RWPE1 (cell line): ENCODE measurements at regions not wholly inside any gene's neighbourhood (a gene's known extent, or its start where the extent isn't known, plus 50 kb on each side); places are given as distances from the start of the nearest gene placed in this dataset.
"Not testable (repeated sequence)": the region's sequence is repeated elsewhere in the genome, so short reads cannot be mapped to it uniquely, and the experiment has no call there.

Experiments
- CTCF ChIA-PET: fragments of 350-600 bp; sonication (Branson Sonifier 250); formaldehyde crosslinking; extraction: SDS; loops from one replicate; lab custom pipeline; 2021; lab: Yijun Ruan, JAX
- POLR2A ChIA-PET: fragments of 400-600 bp; formaldehyde crosslinking; extraction: SDS; loops from one replicate; lab custom pipeline; 2020; ENCODE audit warnings: antibody characterized with exemption; ENCODE audit not compliant: low non-redundant PET; lab: Yijun Ruan, JAX
- DNase-seq: peaks from one replicate; pipeline ENCODE4 v3.0.0; 2012; ENCODE audit warnings: low spot score
- H3K27ac ChIP-seq: fragments of 450-650 bp; 2 replicates; pipeline ENCODE4 v1.5.1; 2017
- CTCF ChIP-seq: fragments of 450-650 bp; conservative IDR thresholded peaks from 2 replicates; pipeline ENCODE4 v1.5.1; 2017; ENCODE audit warnings: low read depth, mild to moderate bottlenecking

- no peak overlapping the region for H3K27ac ChIP-seq
- DNase-seq, result no peak
- ChIA-PET POLR2A (no interaction called here), CTCF (no interaction called here)
- no peak for TF ChIP-seq CTCF
These were observed 134.0 kb downstream of the LRIG2 start for GRCh38 chr1:113207019-113207418.

DNA sequence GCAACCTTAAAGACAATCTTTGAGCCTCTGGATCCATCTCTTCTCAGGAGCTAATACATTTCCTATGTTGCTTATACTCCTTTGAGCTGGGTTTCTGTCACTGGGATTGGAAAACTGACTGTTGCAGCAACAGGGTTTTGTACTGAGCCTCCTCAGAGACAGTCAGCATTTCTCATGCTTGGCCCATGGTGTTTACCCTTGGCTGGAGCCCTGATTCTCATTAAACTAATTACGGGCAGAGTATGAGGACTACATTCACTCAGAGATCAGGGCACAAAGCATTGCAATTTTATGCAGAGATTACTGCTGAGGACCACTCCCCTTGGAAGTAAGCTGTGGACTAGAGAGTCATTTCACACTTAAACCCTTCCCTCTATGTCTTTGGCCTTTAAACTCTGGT, 134.5 kb downstream of the LRIG2 start:
- ChIA-PET POLR2A (no interaction called here), CTCF (no interaction called here)
- no peak overlapping the region for H3K27ac ChIP-seq
- TF ChIP-seq CTCF, result no peak
- DNase-seq, result no peak

DNA sequence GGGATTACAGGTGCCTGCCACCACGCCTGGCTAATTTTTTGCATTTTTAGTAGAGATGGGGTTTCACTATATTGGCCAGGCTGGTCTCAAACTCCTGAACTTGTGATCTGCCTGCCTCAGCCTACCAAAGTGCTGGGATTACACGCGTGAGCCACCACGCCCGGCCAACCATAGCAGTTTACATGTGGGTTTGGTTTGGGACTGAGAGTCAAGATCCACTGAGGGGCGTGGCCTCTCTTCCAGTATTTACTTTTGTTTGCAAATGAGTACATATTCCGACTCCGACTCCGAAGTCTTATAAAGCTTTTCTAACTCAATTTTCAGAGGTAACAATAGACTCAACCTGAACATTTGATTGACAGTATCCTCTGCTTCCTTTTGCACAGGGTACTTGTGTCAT, 135.4 kb downstream of the LRIG2 start:
- DNase-seq, POLR2A ChIA-PET, H3K27ac ChIP-seq, CTCF ChIA-PET: not testable (repeated sequence)

DNA sequence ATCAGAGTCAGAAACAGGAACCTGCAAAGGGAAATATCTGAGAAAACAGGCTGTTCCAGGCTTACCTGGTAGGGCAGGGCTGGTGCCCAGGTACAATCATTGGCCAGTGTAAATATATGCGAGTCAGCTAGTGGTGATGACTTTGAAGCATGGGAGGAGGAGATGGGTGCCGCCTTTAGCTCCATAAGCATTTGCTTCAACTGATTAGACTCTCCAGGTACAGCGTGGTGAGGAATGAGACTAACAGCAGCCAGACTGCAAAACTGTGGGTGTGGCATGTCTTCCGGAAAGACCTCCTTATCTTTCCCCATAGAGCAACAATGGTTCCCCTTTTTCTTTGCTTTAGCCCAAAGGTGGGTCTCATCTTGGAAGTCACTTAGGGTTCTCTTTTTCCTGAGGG, 137.2 kb downstream of the LRIG2 start:
- ChIA-PET CTCF (no interaction called here), POLR2A (interaction anchor here (0.6 kb wide), 1 partner anchor 201 kb away, joined by 4 read pairs; no protein-coding TSS in a partner anchor)
- TF ChIP-seq CTCF, result no peak
- no peak for DNase-seq
- H3K27ac ChIP-seq, result no peak overlapping the region

GRCh38 chr1:113211467-113211866, 138.5 kb downstream of the LRIG2 start:
- CTCF ChIA-PET, result interaction anchor here (0.9 kb wide), 1 partner anchor 10 kb away, joined by 3 read pairs; no protein-coding TSS in a partner anchor
- TF ChIP-seq CTCF, result no peak
- H3K27ac ChIP-seq, result no peak overlapping the region
- DNase-seq, result no peak
- POLR2A ChIA-PET, result no interaction called here

- H3K27ac ChIP-seq, result no peak overlapping the region
- CTCF ChIA-PET, result no interaction called here
- no peak for DNase-seq
- POLR2A ChIA-PET, result no interaction called here
- TF ChIP-seq CTCF, result no peak
These were observed 142.0 kb downstream of the LRIG2 start for GRCh38 chr1:113215015-113215414.

DNA sequence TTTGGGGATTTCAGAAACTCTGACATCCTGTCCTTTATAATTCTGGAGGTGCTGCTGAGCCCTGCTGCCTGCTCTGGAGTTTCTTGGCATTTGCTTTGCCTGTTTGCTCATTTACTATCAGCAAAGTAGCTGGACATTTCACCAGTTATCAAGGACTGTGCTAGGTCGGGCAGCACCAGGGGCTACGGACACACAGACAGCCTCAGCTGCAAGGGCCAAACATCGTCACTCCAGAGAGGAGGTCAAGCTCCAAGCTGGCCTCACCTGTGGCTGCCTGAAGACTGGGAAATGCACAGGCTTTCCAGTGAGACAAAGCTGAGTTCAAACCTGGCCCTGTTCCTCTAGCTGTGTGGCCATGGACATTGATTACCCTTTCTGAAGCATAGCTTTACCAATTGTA, 143.7 kb downstream of the LRIG2 start:
- ChIA-PET POLR2A (no interaction called here), CTCF (no interaction called here)
- H3K27ac ChIP-seq, result no peak overlapping the region
- no peak for TF ChIP-seq CTCF
- no peak for DNase-seq
